Adrenal gland (tissue), 9 donors: ENCODE measurements at regions not wholly inside any gene's neighbourhood (a gene's known extent, or its start where the extent isn't known, plus 50 kb on each side); places are given as distances from the start of the nearest gene placed in this dataset.

Source experiments
- DNase-seq, 7 donors: peaks; one replicate each; pipeline ENCODE4 v3.0.0-alpha.2; 2019 to 2020
- H3K27ac ChIP-seq, 5 donors: fragments of 200-600 bp; sonication (generic) in 4 of 5; 1 replicate in 3 of 5; 2 replicates in 2 of 5; pipeline versions ENCODE4 v1.5.1 to v1.8.0; 2016 to 2020; ENCODE audit warnings: mild to moderate bottlenecking in 1 of 5
- H3K27me3 ChIP-seq: fragments of 200-600 bp; 2 replicates; pipeline ENCODE4 v1.8.0; 2021
- H3K36me3 ChIP-seq, 2 donors: fragments of 200-600 bp; replicated peaks in 1 of 2; 1 replicate in 1 of 2; 2 replicates in 1 of 2; pipeline versions ENCODE4 v1.5.1 to v1.8.0; 2018 to 2022
- H3K4me1 ChIP-seq, 2 donors: fragments of 200-600 bp; replicated peaks in 1 of 2; 1 replicate in 1 of 2; 2 replicates in 1 of 2; pipeline versions ENCODE4 v1.5.1 to v1.8.0; 2018 to 2021
- H3K4me3 ChIP-seq, 4 donors: fragments of 200-600 bp; sonication (generic) in 3 of 4; one replicate each; pipeline ENCODE4 v1.5.1; 2016 to 2018
- H3K9me3 ChIP-seq, 3 donors: fragments of 200-600 bp; sonication (generic) in 1 of 3; replicated peaks in 1 of 3; 1 replicate in 2 of 3; 2 replicates in 1 of 3; pipeline versions ENCODE4 v1.5.1 to v1.8.0; 2016 to 2021
- POLR2A ChIP-seq, 2 donors: fragments of 450-650 bp; IDR thresholded peaks; one replicate each; pipeline ENCODE4 v1.6.1; 2017; ENCODE audit warnings: antibody characterized with exemption in 2 of 2, mild to moderate bottlenecking in 2 of 2, moderate library complexity in 1 of 2
- WGBS, 4 donors: extraction: QIAGEN DNeasy Blood & Tissue Kit in 2 of 4; methylation state at CpG; one replicate each; pipeline versions ENCODE4 v1.1.5 to v1.1.7; 2013 to 2017; 5-methylcytosine and 5-hydroxymethylcytosine counted together
- intact Hi-C, 2 donors: fragments of 100-400 bp; cut with DNase I; formaldehyde crosslinking; loops; one replicate each; pipeline versions ENCODE4 v1.14.1 to v1.15.0; 2022 to 2023
- TF ChIP-seq, protein P1 (sequence below), 6 experiments: fragments of 450-650 bp in 4 of 6; fragments of 200-600 bp in 2 of 6; sonication (generic) in 1 of 6; IDR thresholded peaks; 1 replicate in 5 of 6; 2 replicates in 1 of 6; pipeline versions ENCODE4 v1.5.1 to v1.8.0; 2016 to 2021; ENCODE audit warnings: antibody characterized with exemption in 6 of 6, mild to moderate bottlenecking in 2 of 6, moderate library complexity in 1 of 6
- donor health status: healthy with polysubstance abuse.
- donor health status: Bipolar disorder and iron deficiency.
- donor health status: DM: yes; HTN: yes; CAD: no.
- donor health status: DM: no; HTN: no; CAD: no.
- donor health status: DM: no; HTN: no; CAD: no.

DNA sequence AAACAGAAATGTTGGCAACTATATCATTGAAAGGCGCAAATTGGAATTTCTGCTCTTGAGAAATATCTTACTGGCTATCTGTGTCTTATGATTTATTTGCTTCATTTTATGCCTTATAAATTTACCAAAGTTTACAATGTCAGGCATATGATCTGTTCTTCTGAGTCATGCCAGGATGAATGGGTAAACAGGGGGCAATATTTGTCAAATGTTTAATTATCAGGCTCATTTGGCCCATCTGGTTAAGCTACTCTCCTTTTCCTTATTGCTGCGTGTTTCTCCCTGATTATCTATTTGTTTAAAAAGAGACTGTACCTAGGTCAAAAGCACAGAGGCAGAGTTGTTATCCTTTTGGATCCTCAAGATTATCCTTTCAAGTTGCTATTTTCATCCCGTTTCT lies 903.8 kb upstream of the PCDH10 start:
- H3K27me3 ChIP-seq: no peaks in the 10 kb centered on the region
- WGBS, 4 donors: 59 to 65% (median 62%) methylated on average over 3 of the region's 3 CpGs
- no peaks in the 10 kb centered on the region for H3K4me1 ChIP-seq
- no peaks in the 10 kb centered on the region for H3K9me3 ChIP-seq
- H3K27ac ChIP-seq: no peak overlapping the region
- H3K4me3 ChIP-seq: no peak overlapping the region
- no peak for TF ChIP-seq POLR2A (IDR thresholded peaks at IDR 0.05)
- TF ChIP-seq, protein P1, sequence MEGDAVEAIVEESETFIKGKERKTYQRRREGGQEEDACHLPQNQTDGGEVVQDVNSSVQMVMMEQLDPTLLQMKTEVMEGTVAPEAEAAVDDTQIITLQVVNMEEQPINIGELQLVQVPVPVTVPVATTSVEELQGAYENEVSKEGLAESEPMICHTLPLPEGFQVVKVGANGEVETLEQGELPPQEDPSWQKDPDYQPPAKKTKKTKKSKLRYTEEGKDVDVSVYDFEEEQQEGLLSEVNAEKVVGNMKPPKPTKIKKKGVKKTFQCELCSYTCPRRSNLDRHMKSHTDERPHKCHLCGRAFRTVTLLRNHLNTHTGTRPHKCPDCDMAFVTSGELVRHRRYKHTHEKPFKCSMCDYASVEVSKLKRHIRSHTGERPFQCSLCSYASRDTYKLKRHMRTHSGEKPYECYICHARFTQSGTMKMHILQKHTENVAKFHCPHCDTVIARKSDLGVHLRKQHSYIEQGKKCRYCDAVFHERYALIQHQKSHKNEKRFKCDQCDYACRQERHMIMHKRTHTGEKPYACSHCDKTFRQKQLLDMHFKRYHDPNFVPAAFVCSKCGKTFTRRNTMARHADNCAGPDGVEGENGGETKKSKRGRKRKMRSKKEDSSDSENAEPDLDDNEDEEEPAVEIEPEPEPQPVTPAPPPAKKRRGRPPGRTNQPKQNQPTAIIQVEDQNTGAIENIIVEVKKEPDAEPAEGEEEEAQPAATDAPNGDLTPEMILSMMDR (IDR thresholded peaks at IDR 0.05): no peak
- no peaks in the 10 kb centered on the region for H3K36me3 ChIP-seq
- intact Hi-C loops: no loop called here
- no peak for DNase-seq

DNA sequence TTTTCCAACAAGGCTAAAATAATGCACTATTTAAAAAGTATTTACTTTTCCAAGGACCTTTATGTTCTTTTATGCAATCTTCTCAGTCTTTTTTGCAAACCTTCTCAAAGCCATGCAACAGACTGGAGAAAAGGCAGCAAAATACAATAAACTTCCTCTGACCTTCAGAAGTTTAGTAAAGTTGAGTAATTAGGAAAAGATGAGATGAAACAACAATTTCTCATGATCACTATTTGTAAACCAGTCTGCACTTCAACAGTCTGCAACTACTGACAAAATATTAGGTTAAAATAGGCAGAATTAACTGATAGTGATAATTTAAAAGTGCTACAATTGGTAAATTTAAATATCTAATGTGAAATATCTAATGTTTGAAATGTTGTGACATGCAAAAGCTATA lies 884.9 kb upstream of the PCDH10 start:
- Histone ChIP-seq H3K27ac (no peak overlapping the region), H3K27me3 (no peaks in the 10 kb centered on the region), H3K4me3 (no peak overlapping the region), H3K4me1 (no peaks in the 10 kb centered on the region), H3K9me3 (peaks cover 0 to 5% (median 0%) of the 10 kb centered on the region in 3 donors), H3K36me3 (no peaks in the 10 kb centered on the region)
- no peak for DNase-seq
- TF ChIP-seq, protein P1 (IDR thresholded peaks at IDR 0.05): no peak
- TF ChIP-seq POLR2A (IDR thresholded peaks at IDR 0.05): no peak
- intact Hi-C loops: no loop called here

DNA sequence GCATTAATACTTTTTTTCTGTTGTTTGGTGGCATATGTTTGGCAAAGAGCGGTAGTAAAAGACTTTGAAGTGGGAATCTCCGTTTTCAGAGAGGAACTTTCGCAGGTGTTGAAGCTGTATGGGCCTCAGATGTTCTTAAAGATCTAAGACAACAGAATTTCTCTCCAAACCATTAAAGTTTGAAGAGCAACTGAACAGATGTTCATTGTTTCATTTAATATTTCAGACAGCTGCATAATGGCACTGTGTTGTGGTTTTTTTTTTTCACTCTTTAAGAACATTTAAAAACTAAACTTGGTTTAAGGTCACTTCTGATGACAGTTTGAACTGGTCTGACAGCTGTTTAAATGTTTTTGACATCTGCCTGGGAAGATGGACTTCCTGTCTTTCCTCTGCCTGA lies 882.7 kb upstream of the PCDH10 start:
- H3K27me3 ChIP-seq: no peaks in the 10 kb centered on the region
- peaks cover 0 to 5% (median 0%) of the 10 kb centered on the region in 3 donors for H3K9me3 ChIP-seq
- no peak overlapping the region for H3K27ac ChIP-seq
- 85 to 92% (median 91%) methylated on average over 3 of the region's 3 CpGs for WGBS, 4 donors
- H3K4me3 ChIP-seq: no peak overlapping the region
- H3K36me3 ChIP-seq: no peaks in the 10 kb centered on the region
- TF ChIP-seq, protein P1 (IDR thresholded peaks at IDR 0.05): no peak
- TF ChIP-seq POLR2A (IDR thresholded peaks at IDR 0.05): no peak
- intact Hi-C loops: no loop called here
- no peaks in the 10 kb centered on the region for H3K4me1 ChIP-seq
- DNase-seq: no peak

DNA sequence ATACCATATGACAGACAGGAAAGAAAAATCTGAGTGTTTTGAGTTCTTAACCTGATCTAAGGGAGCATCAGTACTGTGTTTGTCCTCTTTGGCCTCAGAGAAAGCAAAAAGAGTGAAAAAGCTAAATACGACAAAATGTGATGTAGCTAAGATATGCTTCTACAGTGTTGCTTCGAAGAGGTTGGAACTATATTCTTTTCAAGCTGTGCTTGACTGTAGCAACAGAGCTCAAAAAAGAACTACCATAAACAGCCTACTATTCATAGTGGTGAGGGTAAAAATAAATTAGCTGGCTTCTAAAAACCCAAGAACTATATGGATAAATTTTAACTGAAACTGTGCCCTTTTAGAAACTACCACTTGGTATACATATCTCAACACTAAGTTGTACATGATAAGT lies 881.8 kb upstream of the PCDH10 start:
- no peak for DNase-seq
- WGBS, 4 donors: 79 to 93% (median 90%) methylated on average over 2 of the region's 2 CpGs
- intact Hi-C loops: no loop called here

More for the DNA sequence above, 881.8 kb upstream of the PCDH10 start:
- Histone ChIP-seq H3K4me1 (no peaks in the 10 kb centered on the region), H3K27me3 (no peaks in the 10 kb centered on the region), H3K27ac (no peak overlapping the region), H3K4me3 (no peak overlapping the region), H3K9me3 (peaks cover 0 to 2% (median 0%) of the 10 kb centered on the region in 3 donors), H3K36me3 (no peaks in the 10 kb centered on the region)
- TF ChIP-seq POLR2A (IDR thresholded peaks at IDR 0.05): no peak
- TF ChIP-seq, protein P1 (IDR thresholded peaks at IDR 0.05): no peak
